GM20000 (cell line): ENCODE measurements at regions not wholly inside any gene's neighbourhood (a gene's known extent, or its start where the extent isn't known, plus 50 kb on each side); places are given as distances from the start of the nearest gene placed in this dataset.
A peak's percentile ranks its signal among the peaks of the same experiment; 100 is the strongest.

Source experiments
- DNase-seq: peaks from one replicate; pipeline ENCODE4 v3.0.0; 2012; ENCODE audit warnings: low spot score
- TF ChIP-seq, protein P1 (sequence below): IDR thresholded peaks from 2 replicates; pipeline ENCODE4 v1.5.1; 2012; ENCODE audit warnings: mild to moderate bottlenecking, control low read depth; ENCODE audit errors: extremely low read depth, missing control alignments

DNA sequence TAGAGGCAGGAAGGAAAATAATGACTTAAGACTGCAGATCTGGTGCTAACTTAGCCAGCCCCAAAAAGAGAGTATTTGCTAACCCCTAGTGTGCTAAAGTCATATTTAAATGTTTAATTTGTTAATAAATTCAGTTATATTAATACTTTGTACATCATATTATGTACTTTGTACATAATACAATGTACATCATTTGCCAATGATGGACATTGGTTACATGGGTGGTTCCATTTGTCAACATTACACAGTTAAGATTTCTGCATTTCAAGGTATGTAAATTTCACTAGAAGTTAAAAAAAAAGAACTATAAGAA lies 63.9 kb upstream of the PIM1 start:
- DNase-seq = no peak
- TF ChIP-seq, protein P1, sequence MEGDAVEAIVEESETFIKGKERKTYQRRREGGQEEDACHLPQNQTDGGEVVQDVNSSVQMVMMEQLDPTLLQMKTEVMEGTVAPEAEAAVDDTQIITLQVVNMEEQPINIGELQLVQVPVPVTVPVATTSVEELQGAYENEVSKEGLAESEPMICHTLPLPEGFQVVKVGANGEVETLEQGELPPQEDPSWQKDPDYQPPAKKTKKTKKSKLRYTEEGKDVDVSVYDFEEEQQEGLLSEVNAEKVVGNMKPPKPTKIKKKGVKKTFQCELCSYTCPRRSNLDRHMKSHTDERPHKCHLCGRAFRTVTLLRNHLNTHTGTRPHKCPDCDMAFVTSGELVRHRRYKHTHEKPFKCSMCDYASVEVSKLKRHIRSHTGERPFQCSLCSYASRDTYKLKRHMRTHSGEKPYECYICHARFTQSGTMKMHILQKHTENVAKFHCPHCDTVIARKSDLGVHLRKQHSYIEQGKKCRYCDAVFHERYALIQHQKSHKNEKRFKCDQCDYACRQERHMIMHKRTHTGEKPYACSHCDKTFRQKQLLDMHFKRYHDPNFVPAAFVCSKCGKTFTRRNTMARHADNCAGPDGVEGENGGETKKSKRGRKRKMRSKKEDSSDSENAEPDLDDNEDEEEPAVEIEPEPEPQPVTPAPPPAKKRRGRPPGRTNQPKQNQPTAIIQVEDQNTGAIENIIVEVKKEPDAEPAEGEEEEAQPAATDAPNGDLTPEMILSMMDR = no peak

DNA sequence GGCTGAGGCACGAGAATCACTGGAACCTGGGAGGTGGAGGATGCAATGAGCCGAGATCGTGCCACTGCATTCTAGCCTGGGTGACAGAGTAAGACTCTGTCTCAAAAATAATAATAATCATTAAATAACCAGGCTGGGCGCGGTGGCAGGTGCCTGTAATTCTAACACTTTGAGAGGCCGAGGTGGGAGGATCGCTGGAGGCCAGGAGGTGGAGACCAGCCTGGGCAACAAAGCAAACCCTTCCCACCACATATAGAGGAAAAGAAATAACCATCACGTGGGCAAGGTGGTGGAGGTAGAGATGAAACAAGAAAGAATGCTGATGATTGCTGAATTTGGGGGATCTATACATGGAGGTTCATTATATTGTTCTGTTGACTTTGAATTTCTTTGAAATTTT lies 63.4 kb upstream of the PIM1 start:
- TF ChIP-seq, protein P1 = no peak
- DNase-seq = no peak

DNA sequence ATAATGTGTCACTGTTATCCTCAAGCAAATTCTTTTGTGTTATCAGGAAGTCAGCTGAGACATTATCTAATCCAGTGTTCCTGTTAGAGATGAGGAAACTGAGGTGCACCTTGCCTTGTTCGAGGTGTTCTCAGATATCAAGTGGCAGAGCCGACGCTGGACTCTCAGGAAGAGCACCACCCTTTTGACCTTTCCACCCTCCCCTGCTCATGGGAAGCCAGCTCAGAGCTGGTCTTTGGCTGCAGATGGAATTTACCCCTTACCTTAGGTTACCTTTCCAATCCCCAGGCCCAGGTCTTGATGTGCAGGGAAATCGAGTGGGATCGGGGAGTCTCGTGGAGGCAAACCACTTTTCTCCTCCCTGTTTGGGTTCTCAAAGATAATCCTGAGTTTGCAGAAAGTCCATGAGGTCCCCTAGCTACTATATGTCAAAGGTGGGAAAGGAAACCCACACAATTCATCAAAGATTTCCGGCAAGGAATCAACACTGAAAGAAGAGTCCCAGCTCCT lies 62.9 kb upstream of the PIM1 start:
- DNase-seq = no peak
- TF ChIP-seq, protein P1 = no peak

DNA sequence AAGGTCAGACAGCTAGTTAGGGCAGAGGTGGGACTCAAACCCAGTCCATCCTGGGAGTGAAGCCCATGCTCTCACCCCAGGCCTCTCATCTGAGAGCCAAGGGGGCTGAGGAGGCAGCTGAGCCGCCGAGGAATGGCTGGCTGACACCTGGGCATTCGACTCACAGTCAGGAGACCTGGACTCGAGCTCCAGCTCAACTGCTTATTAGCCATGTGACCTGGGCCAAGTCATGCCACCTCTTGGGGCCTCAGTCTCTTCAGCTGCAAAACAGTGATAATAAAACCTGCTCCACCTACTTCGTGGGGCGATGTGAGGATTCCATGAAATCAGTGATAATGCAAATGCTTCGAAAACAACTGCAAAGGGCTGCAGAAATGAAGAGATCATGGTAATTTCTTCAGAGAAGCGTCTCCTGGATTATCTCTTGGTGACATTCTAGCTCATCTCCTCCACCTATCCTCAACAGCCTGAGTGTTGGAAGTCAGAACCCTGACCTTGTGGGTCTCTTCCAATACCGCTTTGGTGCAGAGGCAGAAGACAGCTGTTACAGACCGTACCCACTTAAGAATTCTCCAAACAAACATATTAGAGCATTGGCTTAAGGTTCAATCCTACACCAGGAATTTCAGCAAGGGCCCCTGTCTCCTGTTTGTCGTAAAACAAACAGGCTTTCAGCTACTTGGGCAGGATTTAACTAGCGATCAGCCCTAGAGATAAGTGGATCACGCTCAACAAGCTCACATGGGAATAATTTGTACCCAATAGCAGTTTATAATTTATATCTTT lies 60.0 kb upstream of the PIM1 start:
- DNase-seq = no peak
- TF ChIP-seq, protein P1 = no peak

DNA sequence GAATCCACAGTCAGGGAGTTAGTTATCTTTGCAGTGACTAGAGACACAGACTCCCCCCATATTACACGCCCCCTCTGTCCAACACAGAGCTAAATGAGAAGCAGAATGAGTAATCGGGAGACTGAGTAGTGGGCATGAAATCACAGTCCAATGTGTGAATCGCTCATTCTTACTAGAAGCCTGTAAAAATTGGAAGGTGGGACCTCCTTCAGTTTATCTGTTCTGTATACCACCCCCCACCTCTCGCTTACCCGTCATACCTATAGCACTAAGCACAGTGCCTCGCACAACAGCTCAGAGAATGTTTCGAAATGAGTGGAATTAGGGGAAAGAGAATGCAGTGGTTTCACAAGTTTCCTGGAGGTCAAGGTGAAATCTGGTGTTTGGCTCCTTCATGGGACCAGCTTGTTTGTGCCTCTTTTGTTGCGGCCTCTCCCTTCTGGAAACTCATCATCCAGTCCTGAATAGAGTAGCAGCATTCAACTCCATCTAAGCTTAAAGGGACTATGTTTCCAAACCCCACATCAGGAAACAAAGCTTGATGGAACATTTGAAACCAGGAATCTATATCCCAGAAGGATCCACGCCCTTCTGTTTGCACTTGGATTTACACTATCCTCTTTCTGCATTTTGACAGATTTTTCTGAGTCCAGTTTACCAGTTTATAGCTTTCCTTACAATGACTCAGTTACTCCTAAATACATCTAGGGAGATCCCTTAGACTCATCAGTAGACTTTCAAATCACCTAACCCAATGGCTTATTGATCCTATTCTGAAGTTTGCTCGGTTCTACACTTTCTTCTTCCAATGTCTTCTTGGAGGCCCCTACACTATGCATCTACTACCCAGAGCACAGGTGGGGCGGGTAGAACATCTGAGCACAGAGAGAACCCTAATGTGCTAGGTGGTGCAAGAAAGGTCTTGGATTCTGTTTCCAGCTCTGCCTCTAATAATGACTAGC lies 59.2 kb upstream of the PIM1 start:
- TF ChIP-seq, protein P1 = no peak
- DNase-seq = peak; percentile 57

DNA sequence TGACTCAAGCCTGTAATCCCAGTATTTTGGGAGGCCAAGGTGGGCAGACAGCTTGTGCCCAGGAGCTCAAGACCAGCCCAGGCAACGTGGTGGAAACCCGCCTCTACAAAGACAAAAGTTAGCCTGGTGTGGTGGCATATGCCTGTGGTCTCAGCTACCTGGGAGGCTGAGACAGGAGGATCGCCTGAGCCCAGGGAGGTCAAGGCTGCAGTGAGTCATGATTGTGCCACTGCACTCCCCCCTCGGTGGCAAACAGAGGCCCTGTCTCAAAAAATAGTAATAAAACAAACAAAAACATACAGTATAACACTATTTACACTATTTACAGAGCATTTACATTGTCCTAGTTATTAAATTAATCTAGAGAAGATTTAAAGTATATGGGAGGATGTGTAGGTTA lies 56.0 kb upstream of the PIM1 start:
- TF ChIP-seq, protein P1 = no peak
- DNase-seq = no peak

DNA sequence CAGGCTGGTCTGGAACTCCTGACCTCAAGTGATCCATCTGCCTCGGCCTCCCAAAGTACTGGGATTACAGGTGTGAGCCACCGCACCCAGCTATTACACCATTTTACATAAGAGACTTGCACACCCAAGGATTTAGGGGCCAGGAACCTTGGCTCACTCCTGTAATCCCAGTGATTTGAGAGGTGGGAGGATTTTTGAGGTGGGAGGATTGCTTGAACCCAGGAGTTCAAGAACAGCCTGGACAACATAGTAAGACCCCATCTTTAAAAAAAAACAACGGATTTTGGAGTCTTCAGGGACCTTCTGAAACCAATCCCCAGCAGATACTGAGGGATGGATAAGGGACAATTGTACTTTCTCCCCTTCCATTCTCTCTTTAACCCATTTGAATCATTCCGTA lies 55.3 kb upstream of the PIM1 start:
- TF ChIP-seq, protein P1 = no peak
- no peak for DNase-seq
